ENCODE measurements at regions not wholly inside any gene's neighbourhood (a gene's known extent, or its start where the extent isn't known, plus 50 kb on each side); places are given as distances from the start of the nearest gene placed in this dataset.

DNA sequence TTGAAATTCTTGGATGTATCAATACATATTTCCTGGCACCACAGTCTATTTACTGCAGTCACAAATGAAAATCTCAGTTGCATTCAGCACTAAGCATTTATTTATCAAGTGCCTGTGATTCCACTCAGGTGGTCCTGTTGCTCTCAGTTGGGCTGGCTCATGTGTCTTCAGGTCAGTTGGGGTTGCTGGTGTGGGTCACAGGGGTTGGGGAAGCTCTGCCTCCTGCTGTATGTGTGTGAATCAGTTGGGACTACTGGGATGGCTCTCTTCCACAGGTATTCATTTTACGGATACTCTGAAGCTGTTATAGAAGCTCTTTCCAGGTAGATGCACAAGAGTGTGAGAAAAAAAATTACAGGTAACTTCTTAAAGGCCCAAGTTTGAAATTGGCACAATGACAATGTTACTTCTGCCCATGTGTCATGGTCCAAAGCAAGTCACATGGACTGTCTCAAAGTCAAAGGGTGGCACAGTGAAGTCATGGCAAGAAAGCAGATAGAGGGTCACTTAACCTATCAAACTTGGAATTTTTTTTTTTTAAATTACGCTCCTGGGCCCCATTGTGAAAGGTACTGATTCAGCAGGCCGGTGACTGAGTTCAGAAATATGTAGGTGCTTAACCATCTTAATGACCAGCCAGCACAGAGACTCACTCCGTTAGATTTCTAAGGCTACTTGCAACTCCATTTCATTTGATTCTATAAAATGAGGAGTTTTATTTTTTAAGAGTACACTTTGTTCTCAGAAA, 249.2 kb upstream of the GCFC2 start:
- TF ChIP-seq, protein P1, sequence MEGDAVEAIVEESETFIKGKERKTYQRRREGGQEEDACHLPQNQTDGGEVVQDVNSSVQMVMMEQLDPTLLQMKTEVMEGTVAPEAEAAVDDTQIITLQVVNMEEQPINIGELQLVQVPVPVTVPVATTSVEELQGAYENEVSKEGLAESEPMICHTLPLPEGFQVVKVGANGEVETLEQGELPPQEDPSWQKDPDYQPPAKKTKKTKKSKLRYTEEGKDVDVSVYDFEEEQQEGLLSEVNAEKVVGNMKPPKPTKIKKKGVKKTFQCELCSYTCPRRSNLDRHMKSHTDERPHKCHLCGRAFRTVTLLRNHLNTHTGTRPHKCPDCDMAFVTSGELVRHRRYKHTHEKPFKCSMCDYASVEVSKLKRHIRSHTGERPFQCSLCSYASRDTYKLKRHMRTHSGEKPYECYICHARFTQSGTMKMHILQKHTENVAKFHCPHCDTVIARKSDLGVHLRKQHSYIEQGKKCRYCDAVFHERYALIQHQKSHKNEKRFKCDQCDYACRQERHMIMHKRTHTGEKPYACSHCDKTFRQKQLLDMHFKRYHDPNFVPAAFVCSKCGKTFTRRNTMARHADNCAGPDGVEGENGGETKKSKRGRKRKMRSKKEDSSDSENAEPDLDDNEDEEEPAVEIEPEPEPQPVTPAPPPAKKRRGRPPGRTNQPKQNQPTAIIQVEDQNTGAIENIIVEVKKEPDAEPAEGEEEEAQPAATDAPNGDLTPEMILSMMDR (conservative IDR thresholded peaks at IDR 0.05 in 1 of 2, IDR thresholded peaks at IDR 0.05 in 1 of 2; ENCODE audit: low read depth in 1 of 2, low read length in 2 of 2), result no peak
- no peak for TF ChIP-seq EZH2 (IDR thresholded peaks at IDR 0.05; ENCODE audit: low read length, missing control alignments)
